C4-2B (cell line): ENCODE measurements at regions not wholly inside any gene's neighbourhood (a gene's known extent, or its start where the extent isn't known, plus 50 kb on each side); places are given as distances from the start of the nearest gene placed in this dataset.

ENCODE experiments used
- ZFX ChIP-seq: fragments of 450-650 bp; IDR thresholded peaks from 2 replicates; pipeline ENCODE4 v1.6.1; 2017
- TF ChIP-seq, protein P1 (sequence below): fragments of 450-650 bp; conservative IDR thresholded peaks from 2 replicates; pipeline ENCODE4 v1.5.1; 2017; ENCODE audit warnings: mild to moderate bottlenecking

DNA sequence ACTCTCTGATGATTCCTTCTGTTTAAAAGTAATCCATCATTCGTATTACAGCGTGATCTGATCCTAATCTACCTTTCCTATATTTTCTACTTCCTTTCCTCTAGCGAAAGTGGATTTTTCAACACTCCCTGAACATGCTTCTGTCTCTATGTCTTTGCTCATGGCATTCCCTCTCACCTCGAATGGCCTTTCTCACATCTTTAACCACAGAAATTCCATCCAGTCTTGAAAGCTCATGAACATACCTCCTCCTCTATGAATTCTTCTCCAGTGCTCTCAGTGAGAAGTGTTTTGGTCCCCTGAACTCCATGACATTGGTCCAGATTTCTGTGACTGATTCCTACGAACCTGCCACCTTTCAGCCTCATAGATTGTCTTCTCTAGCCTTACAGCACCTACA, 323.2 kb downstream of the RAD51AP2 start:
- TF ChIP-seq, protein P1, sequence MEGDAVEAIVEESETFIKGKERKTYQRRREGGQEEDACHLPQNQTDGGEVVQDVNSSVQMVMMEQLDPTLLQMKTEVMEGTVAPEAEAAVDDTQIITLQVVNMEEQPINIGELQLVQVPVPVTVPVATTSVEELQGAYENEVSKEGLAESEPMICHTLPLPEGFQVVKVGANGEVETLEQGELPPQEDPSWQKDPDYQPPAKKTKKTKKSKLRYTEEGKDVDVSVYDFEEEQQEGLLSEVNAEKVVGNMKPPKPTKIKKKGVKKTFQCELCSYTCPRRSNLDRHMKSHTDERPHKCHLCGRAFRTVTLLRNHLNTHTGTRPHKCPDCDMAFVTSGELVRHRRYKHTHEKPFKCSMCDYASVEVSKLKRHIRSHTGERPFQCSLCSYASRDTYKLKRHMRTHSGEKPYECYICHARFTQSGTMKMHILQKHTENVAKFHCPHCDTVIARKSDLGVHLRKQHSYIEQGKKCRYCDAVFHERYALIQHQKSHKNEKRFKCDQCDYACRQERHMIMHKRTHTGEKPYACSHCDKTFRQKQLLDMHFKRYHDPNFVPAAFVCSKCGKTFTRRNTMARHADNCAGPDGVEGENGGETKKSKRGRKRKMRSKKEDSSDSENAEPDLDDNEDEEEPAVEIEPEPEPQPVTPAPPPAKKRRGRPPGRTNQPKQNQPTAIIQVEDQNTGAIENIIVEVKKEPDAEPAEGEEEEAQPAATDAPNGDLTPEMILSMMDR, result no peak
- TF ChIP-seq ZFX, result no peak
